DMS53 (cell line): ENCODE measurements at regions not wholly inside any gene's neighbourhood (a gene's known extent, or its start where the extent isn't known, plus 50 kb on each side); places are given as distances from the start of the nearest gene placed in this dataset.

ENCODE experiments used
- DNase-seq: peaks from one replicate; lab custom pipeline; 2025; lab: John Stamatoyannopoulos, UW

GRCh38 chr20:41881466-41882046 lies 263.4 kb upstream of the CHD6 start:
- no peak for DNase-seq

GRCh38 chr20:41879123-41879522 lies 260.9 kb upstream of the CHD6 start:
- DNase-seq: no peak

- no peak for DNase-seq
Observed at GRCh38 chr20:41877911-41878310, 259.7 kb upstream of the CHD6 start.

- DNase-seq: no peak
Observed at GRCh38 chr20:41874658-41875057, 256.5 kb upstream of the CHD6 start.

- no peak for DNase-seq
Observed at GRCh38 chr20:41872930-41873329, 254.8 kb upstream of the CHD6 start.

GRCh38 chr20:41870869-41871462 lies 252.8 kb upstream of the CHD6 start:
- DNase-seq: no peak

GRCh38 chr20:41869261-41869660 lies 251.1 kb upstream of the CHD6 start:
- no peak for DNase-seq

GRCh38 chr20:41865938-41866337 lies 247.8 kb upstream of the CHD6 start:
- DNase-seq: no peak

- DNase-seq: no peak
Observed at GRCh38 chr20:41862476-41862875, 244.3 kb upstream of the CHD6 start.

GRCh38 chr20:41861772-41862422 lies 243.7 kb upstream of the CHD6 start:
- DNase-seq: no peak

- DNase-seq: peak; percentile 24
Observed at GRCh38 chr20:41854765-41855164, 236.6 kb upstream of the CHD6 start.

GRCh38 chr20:41853806-41854205 lies 235.6 kb upstream of the CHD6 start:
- DNase-seq: no peak

GRCh38 chr20:41848180-41848579 lies 230.0 kb upstream of the CHD6 start:
- DNase-seq: peak; percentile 30

GRCh38 chr20:41837669-41838224 lies 219.6 kb upstream of the CHD6 start:
- DNase-seq: no peak

- no peak for DNase-seq
Observed at GRCh38 chr20:41833739-41834138, 215.6 kb upstream of the CHD6 start.

GRCh38 chr20:41830702-41831101 lies 212.5 kb upstream of the CHD6 start:
- DNase-seq: no peak

GRCh38 chr20:41819436-41819835 lies 201.3 kb upstream of the CHD6 start:
- no peak for DNase-seq

- DNase-seq: no peak
Observed at GRCh38 chr20:41818991-41819390, 200.8 kb upstream of the CHD6 start.

- no peak for DNase-seq
Observed at GRCh38 chr20:41818369-41818768, 200.2 kb upstream of the CHD6 start.

GRCh38 chr20:41811456-41811855 lies 193.3 kb upstream of the CHD6 start:
- DNase-seq: no peak

- DNase-seq: no peak
Observed at GRCh38 chr20:41800040-41800439, 181.9 kb upstream of the CHD6 start.

GRCh38 chr20:41798930-41799502 lies 180.8 kb upstream of the CHD6 start:
- no peak for DNase-seq

GRCh38 chr20:41786158-41786557 lies 168.0 kb upstream of the CHD6 start:
- DNase-seq: no peak
